PC-3 (cell line): ENCODE measurements at regions not wholly inside any gene's neighbourhood (a gene's known extent, or its start where the extent isn't known, plus 50 kb on each side); places are given as distances from the start of the nearest gene placed in this dataset.

Experiments
- CTCF ChIP-seq: fragments of 300-600 bp; sonication (generic); conservative IDR thresholded peaks from 2 replicates; pipeline ENCODE4 v1.5.1; 2017; ENCODE audit warnings: antibody characterized with exemption, low read depth, mild to moderate bottlenecking, low read length
- EZH2 ChIP-seq: fragments of 300-600 bp; sonication (generic); IDR thresholded peaks from one replicate; pipeline ENCODE4 v1.6.1; 2017; ENCODE audit warnings: antibody characterized with exemption, mild to moderate bottlenecking, low read length; ENCODE audit not compliant: unreplicated experiment

- TF ChIP-seq CTCF (no peak), EZH2 (no peak)
Observed at GRCh38 chr1:108063703-108064102, 98.7 kb upstream of the VAV3 start.
